NCI-H1436 treated with DMSO at 0.1 percent for 48 hours (cell line): ENCODE measurements at regions not wholly inside any gene's neighbourhood (a gene's known extent, or its start where the extent isn't known, plus 50 kb on each side); places are given as distances from the start of the nearest gene placed in this dataset.
"Not testable (repeated sequence)": the region's sequence is repeated elsewhere in the genome, so short reads cannot be mapped to it uniquely, and the experiment has no call there.

Experiments
- DNase-seq: peaks from one replicate; lab custom pipeline; 2025; lab: John Stamatoyannopoulos, UW

GRCh38 chr2:129190494-129190893 lies 789.0 kb upstream of the RAB6C start:
- no peak for DNase-seq

GRCh38 chr2:129191530-129191929 lies 787.9 kb upstream of the RAB6C start:
- DNase-seq, result no peak

DNA sequence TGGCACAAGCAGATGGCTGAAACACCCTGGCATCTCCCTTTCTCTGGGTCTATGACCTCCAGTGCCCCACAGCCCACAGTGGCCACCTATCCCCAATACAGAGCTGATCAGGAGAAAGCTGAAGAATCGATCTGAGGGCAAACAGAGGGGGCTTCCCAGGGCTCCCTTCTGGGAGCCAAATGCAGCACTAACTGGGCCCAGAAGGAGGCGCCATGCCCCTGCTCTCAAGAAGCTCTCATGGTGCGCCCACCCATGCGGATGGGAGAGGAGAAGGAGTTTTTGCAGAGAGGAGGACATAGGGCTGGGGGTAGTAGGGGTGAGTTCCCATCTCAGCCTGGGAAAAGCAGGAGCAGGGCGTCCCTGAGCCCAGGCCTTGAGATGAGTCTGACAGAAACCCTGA lies 787.3 kb upstream of the RAB6C start:
- DNase-seq, result no peak

GRCh38 chr2:129192841-129193253 lies 786.6 kb upstream of the RAB6C start:
- no peak for DNase-seq

DNA sequence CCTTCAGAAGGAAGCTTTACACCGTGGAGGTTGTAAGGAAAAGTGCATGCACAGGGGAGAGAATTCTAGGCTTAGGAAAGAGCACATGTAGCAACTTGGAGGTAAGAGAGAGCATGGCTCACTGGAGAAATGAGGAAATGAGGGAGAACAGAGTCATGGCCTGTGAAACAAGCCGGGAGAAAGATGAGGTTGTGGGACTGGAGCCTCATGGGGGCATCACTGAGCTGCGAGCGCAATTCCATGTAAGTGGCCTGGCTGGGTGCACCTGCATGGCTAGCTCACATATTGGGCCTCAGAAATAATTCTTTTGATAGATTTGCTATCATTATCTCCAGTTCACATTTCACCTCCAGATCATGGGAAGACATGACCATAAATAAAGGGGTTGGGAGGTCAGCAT lies 785.5 kb upstream of the RAB6C start:
- DNase-seq, result no peak

GRCh38 chr2:129199501-129199900 lies 780.0 kb upstream of the RAB6C start:
- DNase-seq, result no peak

GRCh38 chr2:129201696-129202095 lies 777.8 kb upstream of the RAB6C start:
- DNase-seq, result no peak

DNA sequence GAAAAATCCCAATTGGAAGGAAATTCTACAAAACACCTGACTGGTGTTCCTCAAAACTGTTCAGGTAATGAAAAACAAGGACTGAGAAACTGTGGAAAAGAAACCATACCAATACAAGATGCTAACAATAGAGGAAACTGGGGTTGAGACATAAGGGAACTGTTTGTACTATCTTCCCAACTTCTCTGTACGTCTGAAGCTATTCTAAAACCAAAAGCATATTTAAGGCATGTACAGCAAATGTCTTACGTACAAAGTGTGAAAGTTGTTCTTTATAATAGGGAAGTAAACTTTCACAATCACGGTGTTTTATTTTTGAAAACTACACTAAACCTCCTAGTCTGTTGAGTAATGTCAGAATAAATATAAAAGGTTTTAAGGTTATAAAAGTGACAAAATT lies 776.1 kb upstream of the RAB6C start:
- DNase-seq, result no peak

DNA sequence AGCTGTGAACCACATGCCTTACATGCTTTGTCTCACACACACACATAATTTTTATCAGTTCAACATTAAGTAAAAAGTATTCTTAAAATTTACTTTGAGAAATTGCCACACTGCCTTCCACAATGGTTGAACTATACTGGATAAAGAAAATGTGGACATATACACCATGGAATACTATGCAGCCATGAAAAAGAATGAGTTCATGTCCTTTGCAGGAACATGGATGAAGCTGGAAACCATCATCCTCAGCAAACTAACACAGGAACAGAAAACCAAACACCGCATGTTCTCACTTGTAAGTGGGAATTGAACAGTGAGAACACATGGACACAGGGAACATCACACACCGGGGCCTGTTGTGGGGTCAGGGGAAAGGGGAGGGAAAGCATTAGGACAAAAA lies 774.9 kb upstream of the RAB6C start:
- not testable (repeated sequence) for DNase-seq

DNA sequence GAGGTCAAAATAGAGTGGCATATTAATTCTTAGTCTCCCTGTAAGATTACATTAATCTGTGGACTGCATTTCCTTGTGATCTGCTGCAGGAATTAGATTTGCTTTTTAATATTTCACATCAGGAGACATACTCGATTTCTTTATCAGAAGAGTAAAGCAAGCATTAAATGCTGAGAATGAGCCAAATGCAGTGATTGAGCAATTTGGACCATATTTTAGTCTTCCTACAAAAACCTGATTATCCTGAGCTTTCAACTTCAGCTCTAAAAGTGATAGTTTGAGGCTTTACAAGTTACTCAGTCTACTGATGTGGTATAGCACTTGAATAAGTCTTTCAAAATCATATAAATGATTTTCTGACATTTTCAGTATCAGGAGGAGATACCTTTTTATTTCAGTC lies 774.3 kb upstream of the RAB6C start:
- no peak for DNase-seq

- DNase-seq, result no peak
These were observed 773.7 kb upstream of the RAB6C start for GRCh38 chr2:129205766-129206165.

DNA sequence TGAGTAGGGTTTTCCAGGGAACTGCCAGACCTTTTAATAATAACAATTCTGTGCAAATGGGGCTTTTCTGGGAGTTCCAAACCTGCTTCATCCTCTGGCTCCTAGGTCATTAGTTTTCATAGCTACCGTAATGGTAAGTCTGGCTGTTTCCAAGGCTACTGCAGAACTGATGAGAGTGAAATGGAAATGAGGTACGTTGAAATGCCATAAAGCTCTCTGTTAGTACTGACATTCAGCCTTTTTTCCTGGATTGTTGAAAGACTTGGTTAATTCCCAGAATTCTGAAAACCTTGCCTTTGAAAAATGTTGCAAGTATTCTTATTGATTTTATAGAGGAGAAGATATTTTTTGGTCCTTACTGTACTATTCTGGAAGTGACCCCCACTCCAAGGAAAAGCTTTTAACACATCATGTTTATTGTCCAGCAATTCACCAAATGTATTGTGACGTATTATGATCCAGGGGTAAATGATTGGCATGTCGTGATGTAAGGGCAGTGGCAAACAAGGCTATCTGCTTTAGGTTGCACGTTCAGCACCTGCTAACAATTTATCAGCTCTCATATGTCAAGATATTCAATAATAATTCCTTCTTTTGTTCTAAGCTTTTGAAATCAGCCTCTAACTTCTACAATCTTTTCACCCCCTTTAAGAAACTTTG lies 767.0 kb upstream of the RAB6C start:
- DNase-seq, result no peak

DNA sequence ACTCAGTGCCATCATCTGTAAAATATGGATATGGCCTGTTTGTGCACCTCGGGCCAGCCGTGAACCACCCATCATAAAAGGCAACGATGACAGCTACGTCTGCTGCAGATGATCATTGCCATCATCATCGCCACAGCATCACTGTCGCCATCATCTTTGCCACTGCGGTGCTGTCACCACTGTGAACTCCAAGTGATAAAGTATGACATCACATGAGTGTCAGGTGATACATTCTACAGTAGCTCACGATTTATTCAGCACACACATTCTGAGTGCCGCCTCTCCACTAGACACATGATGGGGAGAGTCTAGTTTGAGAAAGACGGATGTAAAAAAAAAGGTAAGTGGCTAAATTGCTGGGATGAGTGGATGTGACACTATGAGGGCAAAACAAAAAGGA lies 755.4 kb upstream of the RAB6C start:
- DNase-seq, result no peak

DNA sequence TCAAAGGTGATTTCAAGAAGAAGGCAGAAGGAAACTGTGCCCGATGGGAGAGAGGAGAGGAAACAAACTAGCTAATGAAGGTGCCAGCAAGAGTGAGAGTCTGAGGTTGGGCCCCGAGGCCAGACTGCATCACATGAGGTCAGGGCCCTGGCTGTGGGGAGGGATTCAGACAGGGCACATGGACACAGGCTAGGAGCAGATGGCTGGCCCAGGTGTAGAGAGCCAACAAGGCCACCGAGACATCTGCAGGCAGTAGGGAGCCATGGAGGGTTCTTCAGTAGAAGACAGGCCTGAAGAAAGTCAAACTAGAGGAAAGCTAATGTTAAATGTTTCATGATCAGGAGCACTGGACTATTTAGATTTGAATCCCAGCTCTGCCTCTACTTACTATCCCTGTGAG lies 755.0 kb upstream of the RAB6C start:
- DNase-seq, result no peak

GRCh38 chr2:129229196-129229595 lies 750.3 kb upstream of the RAB6C start:
- DNase-seq, result no peak

DNA sequence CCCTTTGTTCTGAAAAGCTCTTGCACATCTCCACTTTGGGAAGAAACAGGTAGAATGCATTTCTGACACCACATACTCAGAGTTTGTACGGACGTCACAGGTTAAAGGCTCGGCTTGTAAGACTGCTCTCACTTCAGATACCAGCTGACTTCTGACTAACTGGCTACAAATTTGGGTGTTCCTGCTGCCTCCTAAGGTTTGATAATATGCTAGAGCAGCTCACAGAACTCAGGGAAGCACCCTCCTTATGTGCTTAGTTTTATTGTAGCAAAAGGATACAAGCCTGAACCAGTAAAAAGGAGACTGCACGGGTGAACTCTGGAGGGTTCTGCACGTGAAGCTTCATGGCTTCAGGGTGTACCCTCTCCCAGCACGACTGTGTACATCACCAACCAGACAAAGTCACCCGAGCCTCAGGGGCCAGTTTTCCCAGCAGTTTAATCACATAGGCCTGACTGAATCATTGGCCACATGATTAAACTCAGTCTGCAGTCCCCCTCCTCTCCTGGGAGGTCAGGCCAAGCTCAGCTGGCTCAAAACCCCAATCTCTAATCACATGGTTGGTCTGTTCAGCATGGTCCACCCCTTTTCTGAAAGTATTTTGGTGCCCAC lies 749.5 kb upstream of the RAB6C start:
- DNase-seq, result no peak

DNA sequence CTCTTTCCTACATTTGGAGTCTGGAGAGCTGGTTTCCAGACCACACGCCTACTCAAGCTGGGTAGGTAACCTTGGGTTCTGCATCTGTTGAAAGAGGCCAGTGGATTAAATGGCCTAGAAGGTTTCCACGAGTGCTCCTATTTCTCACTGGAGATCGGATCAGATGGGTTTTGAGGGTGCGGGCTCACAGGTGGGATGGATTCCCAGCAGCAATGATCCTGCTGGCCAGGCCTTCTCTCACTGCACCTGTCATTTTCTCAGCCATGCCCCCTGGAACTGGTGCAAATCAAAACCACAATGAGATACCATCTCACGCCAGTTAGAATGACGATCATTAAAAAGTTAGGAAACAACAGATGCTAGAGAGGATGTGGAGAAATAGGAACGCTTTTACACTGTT lies 747.5 kb upstream of the RAB6C start:
- DNase-seq, result no peak

DNA sequence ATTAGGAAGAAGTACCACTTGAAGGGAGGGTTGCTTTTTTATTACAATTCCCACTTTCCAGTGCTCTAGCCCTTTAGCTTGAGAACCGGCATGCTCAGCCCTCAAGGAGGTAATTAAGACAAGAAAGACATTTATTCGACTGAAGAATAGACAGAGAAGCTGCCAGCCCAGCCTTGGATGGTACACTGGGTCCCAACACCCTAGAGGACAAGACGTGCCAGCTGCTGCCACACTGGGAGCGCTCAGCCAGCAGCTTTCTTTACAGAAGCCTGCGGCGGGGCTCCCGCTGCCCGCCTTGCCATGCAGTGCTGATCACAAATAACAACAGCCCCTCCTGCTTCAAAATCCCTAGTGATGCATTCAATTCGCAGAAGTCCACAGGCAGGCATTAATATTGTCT lies 746.3 kb upstream of the RAB6C start:
- no peak for DNase-seq

DNA sequence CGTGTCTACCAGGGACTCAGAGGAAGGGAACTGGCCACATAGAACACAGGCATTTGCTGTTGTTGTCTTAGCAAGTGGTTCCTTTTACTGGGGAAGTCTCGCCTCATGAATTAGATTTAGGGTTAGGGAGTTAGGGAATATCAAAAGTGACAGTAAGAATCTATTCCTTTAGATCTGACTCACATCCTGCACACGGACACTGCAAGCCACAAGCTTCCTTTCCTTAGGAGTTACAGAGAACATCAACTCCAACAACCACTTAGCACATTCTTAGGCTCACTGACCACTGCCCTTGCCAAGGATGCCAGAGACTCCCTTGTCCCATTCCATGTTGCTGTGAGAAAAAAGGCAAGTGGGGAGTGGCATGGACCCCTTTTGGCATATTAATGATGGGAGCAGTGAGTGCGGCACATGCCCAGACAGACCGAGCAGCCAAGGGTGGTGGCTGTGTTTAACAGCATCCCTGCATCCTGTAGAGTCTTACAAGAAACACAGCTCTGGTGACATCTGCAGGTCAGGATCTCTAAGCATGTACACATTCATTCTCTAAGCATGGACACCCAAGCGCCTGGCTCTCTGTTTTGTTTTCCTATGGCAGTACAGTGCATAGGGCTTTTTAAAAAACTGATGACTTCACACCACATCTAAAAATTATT lies 745.6 kb upstream of the RAB6C start:
- no peak for DNase-seq

DNA sequence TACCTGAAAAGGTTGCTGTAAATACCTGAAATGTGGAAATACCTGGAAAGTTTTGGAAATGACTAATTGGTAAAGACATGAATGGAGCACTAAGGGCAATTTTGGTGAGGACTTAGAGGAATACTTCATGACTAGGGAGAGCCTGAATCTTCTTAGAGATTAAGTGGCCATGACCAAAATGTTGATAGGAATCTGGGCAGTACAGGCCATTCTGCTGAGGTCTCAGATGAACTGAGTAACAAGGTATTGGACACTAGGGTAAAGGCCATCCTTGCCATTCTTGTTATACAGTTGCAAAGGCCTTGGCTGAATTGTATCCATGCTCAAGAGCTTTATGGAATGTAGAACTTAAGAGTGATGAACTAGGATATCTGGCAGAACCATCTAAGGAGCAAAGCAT lies 742.9 kb upstream of the RAB6C start:
- no peak for DNase-seq

DNA sequence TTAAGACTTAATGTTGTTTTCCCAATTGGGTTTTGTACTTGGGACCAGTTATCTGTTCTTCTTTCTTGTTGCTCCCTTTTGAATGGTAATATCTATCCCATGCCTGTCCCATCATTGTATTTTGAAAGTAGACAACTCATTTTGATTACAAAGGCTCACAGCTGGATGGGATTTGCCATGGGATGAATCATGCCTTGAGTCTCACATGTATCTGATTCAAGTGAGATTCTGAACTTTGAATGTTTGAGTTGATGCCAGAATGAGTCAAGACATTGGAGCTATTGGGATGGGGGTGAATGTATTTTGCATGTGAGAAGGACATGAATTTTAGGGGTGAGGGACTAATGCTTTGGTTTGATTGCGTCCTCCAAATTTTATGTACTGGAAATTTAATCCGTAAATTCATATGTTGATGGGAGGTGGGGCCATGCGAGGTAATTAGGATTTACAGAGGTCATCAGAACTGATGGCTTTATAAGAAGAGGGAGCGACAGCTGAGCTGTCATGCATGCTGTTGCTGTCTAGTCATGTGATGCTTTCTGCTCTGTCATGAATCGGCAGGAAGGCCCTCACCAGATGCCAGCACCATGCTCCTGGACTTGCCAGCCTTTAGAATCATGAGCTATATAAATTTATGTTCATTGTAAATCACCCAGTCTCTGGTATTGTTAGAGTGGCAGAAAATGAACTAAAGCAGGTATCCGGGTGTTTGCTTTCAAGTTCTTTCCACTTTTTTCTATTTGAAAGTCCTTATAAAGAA lies 741.3 kb upstream of the RAB6C start:
- DNase-seq, result no peak

- DNase-seq, result no peak
These were observed 740.3 kb upstream of the RAB6C start for GRCh38 chr2:129239141-129239540.

DNA sequence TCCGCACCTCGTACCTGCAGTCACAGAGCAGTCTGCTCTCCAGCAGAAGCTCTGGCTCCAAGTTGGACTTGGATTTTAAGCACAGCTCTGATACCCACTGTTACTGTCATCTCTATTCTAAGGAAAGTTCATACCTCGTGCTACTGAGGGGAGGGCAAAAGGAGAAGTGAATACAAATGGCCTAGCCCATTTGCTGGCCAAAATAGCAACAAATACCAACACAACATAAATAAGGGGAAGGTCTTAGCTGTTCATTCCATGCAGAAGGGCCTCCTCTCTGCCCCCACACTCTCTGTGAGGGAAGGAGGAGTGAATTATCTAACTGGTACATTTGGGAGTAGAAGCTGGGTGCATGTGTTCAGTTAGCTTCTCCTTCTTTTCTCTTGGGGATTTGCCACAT lies 739.4 kb upstream of the RAB6C start:
- DNase-seq, result no peak
